ENCODE measurements at regions not wholly inside any gene's neighbourhood (a gene's known extent, or its start where the extent isn't known, plus 50 kb on each side); places are given as distances from the start of the nearest gene placed in this dataset.

DNA sequence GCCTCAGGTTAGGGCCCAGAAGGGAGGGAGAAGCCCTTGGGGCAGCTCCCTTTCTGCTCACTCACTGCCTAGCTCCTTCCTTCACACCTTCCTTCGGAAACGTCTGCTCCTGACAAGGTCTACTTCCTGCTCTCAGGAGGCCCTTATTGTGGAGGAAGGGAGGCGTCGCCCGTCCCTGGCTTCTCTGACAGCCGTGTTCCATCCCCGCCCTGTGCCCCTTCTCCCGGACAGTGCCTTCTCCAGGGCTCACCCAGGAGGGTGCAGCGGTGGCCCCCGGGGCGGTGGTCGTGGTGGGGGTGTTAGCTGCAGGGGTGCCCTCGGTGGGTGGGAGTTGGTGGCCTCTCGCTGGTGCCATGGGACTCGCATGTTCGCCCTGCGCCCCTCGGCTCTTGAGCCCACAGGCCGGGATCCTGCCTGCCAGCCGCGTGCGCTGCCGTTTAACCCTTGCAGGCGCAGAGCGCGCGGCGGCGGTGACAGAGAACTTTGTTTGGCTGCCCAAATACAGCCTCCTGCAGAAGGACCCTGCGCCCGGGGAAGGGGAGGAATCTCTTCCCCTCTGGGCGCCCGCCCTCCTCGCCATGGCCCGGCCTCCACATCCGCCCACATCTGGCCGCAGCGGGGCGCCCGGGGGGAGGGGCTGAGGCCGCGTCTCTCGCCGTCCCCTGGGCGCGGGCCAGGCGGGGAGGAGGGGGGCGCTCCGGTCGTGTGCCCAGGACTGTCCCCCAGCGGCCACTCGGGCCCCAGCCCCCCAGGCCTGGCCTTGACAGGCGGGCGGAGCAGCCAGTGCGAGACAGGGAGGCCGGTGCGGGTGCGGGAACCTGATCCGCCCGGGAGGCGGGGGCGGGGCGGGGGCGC lies 231.9 kb downstream of the SEC14L1 start (continued):
- TF ChIP-seq ZBTB4 (CRISPR knock-in tag; IDR thresholded peaks at IDR 0.05; ENCODE audit: borderline replicate concordance) (no peak), TFDP1 (CRISPR knock-in tag; IDR thresholded peaks at IDR 0.05; ENCODE audit: borderline replicate concordance) (peak; percentile 56), TMF1 (CRISPR knock-in tag; IDR thresholded peaks at IDR 0.05; ENCODE audit: low read depth) (peak; percentile 92; the same call in 1 of the 2 replicates), ZBTB33 (CRISPR knock-in tag; IDR thresholded peaks at IDR 0.05) (peak; percentile 72; the same call in 1 of the 2 replicates), ZNF124 (CRISPR knock-in tag; IDR thresholded peaks at IDR 0.05) (peak; percentile 26; the same call in 1 of the 2 replicates), ZNF354B (CRISPR knock-in tag; IDR thresholded peaks at IDR 0.05) (0 out of 2 replicates have a peak, but pooled peaks have one; percentile 95), IKZF5 (CRISPR knock-in tag; IDR thresholded peaks at IDR 0.05) (peak; percentile 77; the same call in 1 of the 2 replicates), PREB (CRISPR knock-in tag; IDR thresholded peaks at IDR 0.05) (no peak), CENPT (CRISPR knock-in tag; IDR thresholded peaks at IDR 0.05; ENCODE audit: low read depth) (no peak; the same call in 1 of the 2 replicates), SIN3A (IDR thresholded peaks at IDR 0.05; ENCODE audit: borderline replicate concordance, low read depth, low read length) (peak; percentile 66), TEAD2 (CRISPR knock-in tag; IDR thresholded peaks at IDR 0.05) (no peak), ZNF660 (CRISPR knock-in tag; IDR thresholded peaks at IDR 0.05; ENCODE audit: borderline replicate concordance, low read depth) (0 out of 2 replicates have a peak, but pooled peaks have one; percentile 34), MEIS2 (CRISPR knock-in tag; IDR thresholded peaks at IDR 0.05) (peak; percentile 38; the same call in 1 of the 2 replicates)
- TF ChIP-seq, protein P1, sequence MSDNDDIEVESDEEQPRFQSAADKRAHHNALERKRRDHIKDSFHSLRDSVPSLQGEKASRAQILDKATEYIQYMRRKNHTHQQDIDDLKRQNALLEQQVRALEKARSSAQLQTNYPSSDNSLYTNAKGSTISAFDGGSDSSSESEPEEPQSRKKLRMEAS (IDR thresholded peaks at IDR 0.05) = peak; percentile 93
- TF ChIP-seq, protein P2, sequence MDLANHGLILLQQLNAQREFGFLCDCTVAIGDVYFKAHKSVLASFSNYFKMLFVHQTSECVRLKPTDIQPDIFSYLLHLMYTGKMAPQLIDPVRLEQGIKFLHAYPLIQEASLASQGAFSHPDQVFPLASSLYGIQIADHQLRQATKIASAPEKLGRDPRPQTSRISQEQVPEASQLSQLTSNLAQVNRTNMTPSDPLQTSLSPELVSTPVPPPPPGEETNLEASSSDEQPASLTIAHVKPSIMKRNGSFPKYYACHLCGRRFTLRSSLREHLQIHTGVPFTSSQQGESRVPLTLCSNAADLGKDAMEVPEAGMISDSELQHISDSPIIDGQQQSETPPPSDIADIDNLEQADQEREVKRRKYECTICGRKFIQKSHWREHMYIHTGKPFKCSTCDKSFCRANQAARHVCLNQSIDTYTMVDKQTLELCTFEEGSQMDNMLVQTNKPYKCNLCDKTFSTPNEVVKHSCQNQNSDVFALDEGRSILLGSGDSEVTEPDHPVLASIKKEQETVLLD (CRISPR knock-in tag; IDR thresholded peaks at IDR 0.05; ENCODE audit: low read depth) = peak; percentile 97

All from HepG2 (cell line).